HepG2 (cell line): ENCODE measurements at regions not wholly inside any gene's neighbourhood (a gene's known extent, or its start where the extent isn't known, plus 50 kb on each side); places are given as distances from the start of the nearest gene placed in this dataset.

Experiments used
- ARNT2 ChIP-seq: sonication (generic); formaldehyde crosslinking; IDR thresholded peaks from 2 replicates; pipeline ENCODE4 v1.8.0; 2022; ENCODE audit warnings: mild to moderate bottlenecking, low read depth, missing genetic modification reagents, moderate library complexity
- E2F1 ChIP-seq: sonication (generic); formaldehyde crosslinking; IDR thresholded peaks from 2 replicates; pipeline ENCODE4 v1.5.0; 2020; ENCODE audit warnings: missing genetic modification reagents
- ELK4 ChIP-seq: sonication (generic); formaldehyde crosslinking; IDR thresholded peaks from 2 replicates; pipeline ENCODE4 v1.9.0; 2021; ENCODE audit warnings: missing genetic modification reagents, borderline replicate concordance
- JDP2 ChIP-seq: sonication (generic); formaldehyde crosslinking; IDR thresholded peaks from 2 replicates; pipeline ENCODE4 v1.8.1; 2022; ENCODE audit warnings: missing genetic modification reagents, borderline replicate concordance
- KLF12 ChIP-seq: sonication (generic); formaldehyde crosslinking; IDR thresholded peaks from 2 replicates; pipeline ENCODE4 v1.4.0; 2020; ENCODE audit warnings: missing genetic modification reagents, borderline replicate concordance
- PATZ1 ChIP-seq: sonication (generic); formaldehyde crosslinking; IDR thresholded peaks from 2 replicates; pipeline ENCODE4 v1.4.0; 2020; ENCODE audit warnings: missing genetic modification reagents
- PCBP1 ChIP-seq: fragments of 200-400 bp; formaldehyde crosslinking; IDR thresholded peaks from 2 replicates; pipeline ENCODE4 v1.6.1; 2017; ENCODE audit warnings: mild to moderate bottlenecking, low read depth, low read length, borderline replicate concordance
- REST ChIP-seq, 2 experiments: IDR thresholded peaks; 2 replicates each; pipeline ENCODE4 v1.6.1; 2011 to 2012; ENCODE audit warnings: low read length in 2 of 2, borderline replicate concordance in 1 of 2, low read depth in 1 of 2, mild to moderate bottlenecking in 1 of 2, moderate library complexity in 1 of 2
- SMAD1 ChIP-seq: sonication (generic); formaldehyde crosslinking; IDR thresholded peaks from 2 replicates; pipeline ENCODE4 v1.4.0; 2020; ENCODE audit warnings: missing genetic modification reagents, low read depth, mild to moderate bottlenecking, borderline replicate concordance
- TCF7 ChIP-seq: sonication (generic); IDR thresholded peaks from 2 replicates; pipeline ENCODE4 v1.6.1; 2016; ENCODE audit warnings: antibody characterized with exemption, low read depth
- ZNF24 ChIP-seq: fragments of 450-650 bp; IDR thresholded peaks from 2 replicates; pipeline ENCODE4 v1.6.1; 2017; ENCODE audit warnings: antibody characterized with exemption, mild to moderate bottlenecking
- ZNF329 ChIP-seq: sonication (generic); formaldehyde crosslinking; IDR thresholded peaks from 2 replicates; pipeline ENCODE4 v1.9.0; 2021; ENCODE audit warnings: low read depth, mild to moderate bottlenecking, missing genetic modification reagents
- ZNF552 ChIP-seq: sonication (generic); formaldehyde crosslinking; IDR thresholded peaks from 2 replicates; pipeline ENCODE4 v1.9.0; 2022; ENCODE audit warnings: missing genetic modification reagents, mild to moderate bottlenecking, borderline replicate concordance
- ZNF674 ChIP-seq: sonication (generic); formaldehyde crosslinking; IDR thresholded peaks from 2 replicates; pipeline ENCODE4 v1.5.0; 2020; ENCODE audit warnings: low read depth, mild to moderate bottlenecking, missing genetic modification reagents
- ZNF691 ChIP-seq: sonication (generic); formaldehyde crosslinking; IDR thresholded peaks from 2 replicates; pipeline ENCODE4 v1.4.0; 2020; ENCODE audit warnings: missing genetic modification reagents, low read depth, mild to moderate bottlenecking, borderline replicate concordance
- ZNF709 ChIP-seq: sonication (generic); formaldehyde crosslinking; IDR thresholded peaks from 2 replicates; pipeline ENCODE4 v1.5.0; 2020; ENCODE audit warnings: mild to moderate bottlenecking, missing genetic modification reagents
- ZNF784 ChIP-seq: sonication (generic); formaldehyde crosslinking; IDR thresholded peaks from 2 replicates; pipeline ENCODE4 v1.5.1; 2020; ENCODE audit warnings: missing genetic modification reagents, mild to moderate bottlenecking, borderline replicate concordance

GRCh38 chr11:14583252-14584034 is 60.2 kb upstream of the PDE3B start (continued):
- no peak for TF ChIP-seq REST (IDR thresholded peaks at IDR 0.05; ENCODE audit: borderline replicate concordance in 1 of 2, low read depth in 1 of 2, low read length in 2 of 2)
- TF ChIP-seq ZNF552 (CRISPR knock-in tag), result no peak
- TF ChIP-seq ZNF674 (CRISPR knock-in tag), result no peak
- TF ChIP-seq ZNF329 (CRISPR knock-in tag), result no peak
- TF ChIP-seq TCF7, result no peak
- TF ChIP-seq PATZ1 (CRISPR knock-in tag), result no peak
- no peak for TF ChIP-seq ARNT2 (CRISPR knock-in tag)
- no peak for TF ChIP-seq E2F1
- TF ChIP-seq SMAD1 (CRISPR knock-in tag), result no peak
- TF ChIP-seq PCBP1, result no peak
- no peak for TF ChIP-seq KLF12
- TF ChIP-seq ZNF691 (CRISPR knock-in tag), result no peak; the same call in 1 of the 2 replicates
- TF ChIP-seq ZNF24, result no peak
- 0 out of 2 replicates have a peak, but pooled peaks have one; percentile 19 for TF ChIP-seq ZNF709
- no peak for TF ChIP-seq ELK4
- TF ChIP-seq ZNF784 (CRISPR knock-in tag), result no peak
- TF ChIP-seq JDP2, result no peak
